NB4 (cell line): ENCODE measurements at regions not wholly inside any gene's neighbourhood (a gene's known extent, or its start where the extent isn't known, plus 50 kb on each side); places are given as distances from the start of the nearest gene placed in this dataset.

Experiments used
- CTCF ChIP-seq: IDR thresholded peaks from one replicate; pipeline ENCODE4 v1.5.1; 2012; ENCODE audit warnings: low read depth, low read length
- POLR2A ChIP-seq: IDR thresholded peaks from 2 replicates; pipeline ENCODE4 v1.6.1; 2011; ENCODE audit warnings: mild to moderate bottlenecking; ENCODE audit not compliant: insufficient read length; ENCODE audit errors: extremely low read depth

GRCh38 chr6:9796827-9797226 lies 618.0 kb downstream of the TFAP2A start:
- TF ChIP-seq CTCF (no peak), POLR2A (no peak)
